HEK293T (cell line): ENCODE measurements at regions not wholly inside any gene's neighbourhood (a gene's known extent, or its start where the extent isn't known, plus 50 kb on each side); places are given as distances from the start of the nearest gene placed in this dataset.

Source experiments
- BHLHE40 ChIP-seq: fragments of 450-650 bp; IDR thresholded peaks from 2 replicates; pipeline ENCODE4 v1.6.1; 2016; ENCODE audit warnings: mild to moderate bottlenecking, moderate library complexity, borderline replicate concordance
- PKNOX1 ChIP-seq: fragments of 450-650 bp; IDR thresholded peaks from 2 replicates; pipeline ENCODE4 v1.6.1; 2016
- ZNF384 ChIP-seq: fragments of 450-650 bp; IDR thresholded peaks from 2 replicates; pipeline ENCODE4 v1.6.1; 2016

GRCh38 chrX:9131066-9131465 is 97.1 kb upstream of the FAM9B start:
- TF ChIP-seq ZNF384: no peak
- TF ChIP-seq PKNOX1: no peak
- no peak for TF ChIP-seq BHLHE40
